H1 (cell line): ENCODE measurements at regions not wholly inside any gene's neighbourhood (a gene's known extent, or its start where the extent isn't known, plus 50 kb on each side); places are given as distances from the start of the nearest gene placed in this dataset.

ENCODE experiments used
- CTCF ChIA-PET: fragments of 300-600 bp; sonication (Branson Sonifier 250); formaldehyde crosslinking; loops from one replicate; lab custom pipeline; 2021; ENCODE audit not compliant: partially characterized antibody; lab: Charles Lee
- POLR2A ChIA-PET: fragments of 300-600 bp; sonication (Branson Sonifier 250); formaldehyde crosslinking; loops from one replicate; lab custom pipeline; 2021; ENCODE audit warnings: inconsistent platforms; ENCODE audit not compliant: partially characterized antibody; lab: Charles Lee
- DNase-seq, 2 experiments: peaks; one replicate each; pipeline versions ENCODE4 v3.0.0 to v3.0.0-alpha.2; 2010 to 2022; ENCODE audit warnings: low spot score in 2 of 2, low read depth in 1 of 2, mixed read lengths in 1 of 2
- FAIRE-seq: peaks from 2 replicates; lab custom pipeline; 2011; peaks lifted over from hg19 to GRCh38; lab: Jason Lieb, UNC
- H2AFZ ChIP-seq: 2 replicates; pipeline ENCODE4 v1.8.1; 2012; ENCODE audit warnings: low read length, inconsistent platforms
- H2AK5ac ChIP-seq: 2 replicates; pipeline ENCODE4 v1.6.1; 2013; ENCODE audit warnings: low read depth, low read length
- H2BK120ac ChIP-seq: replicated peaks from 2 replicates; pipeline ENCODE3; 2013; ENCODE audit warnings: low read depth, low read length, inconsistent platforms
- H2BK12ac ChIP-seq: 2 replicates; pipeline ENCODE4 v1.6.1; 2013; ENCODE audit warnings: low read depth, low read length
- H2BK15ac ChIP-seq: 2 replicates; pipeline ENCODE4 v1.6.1; 2013; ENCODE audit warnings: low read length
- H2BK20ac ChIP-seq: 2 replicates; pipeline ENCODE4 v1.6.1; 2013; ENCODE audit warnings: low read length
- H2BK5ac ChIP-seq: 2 replicates; pipeline ENCODE4 v1.6.1; 2013; ENCODE audit warnings: low read depth, low read length
- H3K14ac ChIP-seq: 2 replicates; pipeline ENCODE4 v1.6.1; 2013; ENCODE audit warnings: inconsistent platforms; ENCODE audit not compliant: insufficient read length
- H3K18ac ChIP-seq: 2 replicates; pipeline ENCODE4 v1.6.1; 2013; ENCODE audit warnings: low read length; ENCODE audit errors: extremely low read depth
- H3K23ac ChIP-seq: 2 replicates; pipeline ENCODE4 v1.6.1; 2013; ENCODE audit warnings: inconsistent platforms; ENCODE audit not compliant: insufficient read length
- H3K23me2 ChIP-seq: 2 replicates; pipeline ENCODE4 v1.6.1; 2013; ENCODE audit warnings: low read depth, low read length
- H3K27ac ChIP-seq: 2 replicates; pipeline ENCODE4 v1.6.1; 2011; ENCODE audit warnings: low read depth, low read length, inconsistent platforms
- H3K27me3 ChIP-seq, 4 experiments: replicated peaks in 1 of 4; 1 replicate in 1 of 4; 2 replicates in 3 of 4; pipeline versions ENCODE4 v1.6.1 to v1.8.1; 2011 to 2013; ENCODE audit warnings: low read length in 3 of 4, mild to moderate bottlenecking in 3 of 4, inconsistent platforms in 2 of 4, mixed read lengths in 2 of 4, moderate library complexity in 1 of 4; ENCODE audit not compliant: control insufficient read depth in 3 of 4, insufficient read depth in 3 of 4; ENCODE audit errors: extremely low read depth in 1 of 4
- H3K36me3 ChIP-seq, 4 experiments: 2 replicates each; pipeline versions ENCODE4 v1.6.1 to v1.8.1; 2011 to 2013; ENCODE audit warnings: mild to moderate bottlenecking in 4 of 4, low read length in 3 of 4, moderate library complexity in 2 of 4, control low read depth in 1 of 4, inconsistent platforms in 1 of 4; ENCODE audit not compliant: insufficient read depth in 4 of 4, control insufficient read depth in 2 of 4
- H3K4ac ChIP-seq: replicated peaks from 2 replicates; pipeline ENCODE3; 2013; ENCODE audit warnings: low read length, low read depth, mixed read lengths, inconsistent platforms; ENCODE audit not compliant: insufficient read length
- H3K4me1 ChIP-seq, 4 experiments: replicated peaks in 1 of 4; 1 replicate in 1 of 4; 2 replicates in 3 of 4; pipeline versions ENCODE4 v1.6.1 to v1.8.1; 2011 to 2013; ENCODE audit warnings: low read length in 3 of 4, inconsistent platforms in 2 of 4, mixed read lengths in 1 of 4; ENCODE audit not compliant: insufficient read depth in 4 of 4, control insufficient read depth in 3 of 4
- H3K4me2 ChIP-seq, 2 experiments: 2 replicates each; pipeline versions ENCODE4 v1.6.1 to v1.8.1; 2011 to 2013; ENCODE audit warnings: low read depth in 2 of 2, low read length in 2 of 2, control low read depth in 1 of 2, inconsistent platforms in 1 of 2, mild to moderate bottlenecking in 1 of 2; ENCODE audit not compliant: insufficient read depth in 1 of 2
- H3K4me3 ChIP-seq, 4 experiments: fragments of 200-600, 300-600 bp in 1 of 4; sonication (generic), shearing (Covaris generic), sonication (Bioruptor Twin) in 1 of 4; 2 replicates each; pipeline versions ENCODE4 v1.5.1 to v1.8.1; 2011 to 2016; ENCODE audit warnings: low read length in 4 of 4, low read depth in 3 of 4, control low read depth in 2 of 4, inconsistent platforms in 2 of 4, mild to moderate bottlenecking in 2 of 4, mixed read lengths in 1 of 4, moderate library complexity in 1 of 4; ENCODE audit not compliant: insufficient read depth in 2 of 4; ENCODE audit errors: extremely low read depth in 1 of 4
- H3K56ac ChIP-seq: replicated peaks from 2 replicates; pipeline ENCODE3; 2013; ENCODE audit warnings: low read depth, mild to moderate bottlenecking, mixed read lengths, low read length, inconsistent platforms; ENCODE audit not compliant: insufficient read length
- H3K79me1 ChIP-seq: 2 replicates; pipeline ENCODE4 v1.6.1; 2013; ENCODE audit warnings: low read depth, low read length, control low read depth
- H3K79me2 ChIP-seq, 2 experiments: 2 replicates each; pipeline versions ENCODE4 v1.6.1 to v1.8.1; 2012 to 2013; ENCODE audit warnings: low read length in 2 of 2, mild to moderate bottlenecking in 2 of 2, inconsistent platforms in 1 of 2; ENCODE audit not compliant: insufficient read depth in 2 of 2, control insufficient read depth in 1 of 2
- H3K9ac ChIP-seq, 4 experiments: replicated peaks in 1 of 4; 1 replicate in 1 of 4; 2 replicates in 3 of 4; pipeline versions ENCODE4 v1.6.1 to v1.8.1; 2011 to 2013; ENCODE audit warnings: low read depth in 3 of 4, low read length in 3 of 4, control low read depth in 2 of 4, mild to moderate bottlenecking in 2 of 4, moderate library complexity in 2 of 4, inconsistent platforms in 1 of 4; ENCODE audit errors: extremely low read depth in 1 of 4
- H3K9me3 ChIP-seq, 2 experiments: 2 replicates each; pipeline versions ENCODE4 v1.6.1 to v1.8.1; 2012 to 2013; ENCODE audit warnings: mild to moderate bottlenecking in 2 of 2, moderate library complexity in 2 of 2, control low read depth in 1 of 2, inconsistent platforms in 1 of 2, low read depth in 1 of 2, low read length in 1 of 2, mixed read lengths in 1 of 2; ENCODE audit not compliant: insufficient read depth in 2 of 2
- H4K20me1 ChIP-seq, 2 experiments: replicated peaks in 1 of 2; 2 replicates each; pipeline versions ENCODE3 to v1.8.1; 2011 to 2013; ENCODE audit warnings: inconsistent platforms in 2 of 2, low read length in 2 of 2, mild to moderate bottlenecking in 1 of 2; ENCODE audit not compliant: insufficient read depth in 2 of 2, control insufficient read depth in 1 of 2
- H4K5ac ChIP-seq: 2 replicates; pipeline ENCODE4 v1.6.1; 2013; ENCODE audit warnings: low read length, low read depth, mixed read lengths, inconsistent platforms; ENCODE audit not compliant: insufficient read length
- H4K8ac ChIP-seq: 2 replicates; pipeline ENCODE4 v1.8.0; 2013; ENCODE audit warnings: mild to moderate bottlenecking, moderate library complexity, low read length, inconsistent platforms; ENCODE audit not compliant: insufficient read depth; ENCODE audit errors: extremely low read depth
- H4K91ac ChIP-seq: replicated peaks from 2 replicates; pipeline ENCODE3; 2013; ENCODE audit warnings: low read length, mixed read lengths, inconsistent platforms; ENCODE audit not compliant: insufficient read length
- BCL11A ChIP-seq, 2 experiments: IDR thresholded peaks; one replicate each; pipeline ENCODE4 v1.6.1; 2011; ENCODE audit warnings: low read depth in 2 of 2, low read length in 2 of 2, mild to moderate bottlenecking in 2 of 2
- CBX8 ChIP-seq: fragments of 300-800, 300-1000 bp; sonication (generic); IDR thresholded peaks from 2 replicates; pipeline ENCODE4 v1.7.1; 2016; ENCODE audit warnings: low read depth, low read length, borderline replicate concordance
- CEBPB ChIP-seq: IDR thresholded peaks from 2 replicates; pipeline ENCODE4 v1.6.1; 2012; ENCODE audit warnings: low read depth, low read length
- CHD1 ChIP-seq: IDR thresholded peaks from 2 replicates; pipeline ENCODE4 v1.6.1; 2012; ENCODE audit warnings: low read depth, low read length, improper control_type of control experiment
- CTBP2 ChIP-seq: IDR thresholded peaks from 2 replicates; pipeline ENCODE4 v1.7.0; 2011; ENCODE audit warnings: borderline replicate concordance, mild to moderate bottlenecking, moderate library complexity, mixed read lengths, low read length; ENCODE audit not compliant: insufficient read depth, insufficient read length
- E2F6 ChIP-seq: IDR thresholded peaks from 2 replicates; pipeline ENCODE4 v1.6.1; 2012; ENCODE audit warnings: inconsistent platforms
- EP300 ChIP-seq, 2 experiments: IDR thresholded peaks; 1 replicate in 1 of 2; 2 replicates in 1 of 2; pipeline ENCODE4 v1.6.1; 2011 to 2012; ENCODE audit warnings: low read depth in 2 of 2, low read length in 2 of 2, mild to moderate bottlenecking in 2 of 2, borderline replicate concordance in 1 of 2, inconsistent platforms in 1 of 2, moderate library complexity in 1 of 2
- KDM4A ChIP-seq: IDR thresholded peaks from one replicate; pipeline ENCODE4 v1.7.1; 2012; ENCODE audit warnings: low read depth, mild to moderate bottlenecking, moderate library complexity, low read length, inconsistent platforms; ENCODE audit not compliant: severe bottlenecking
- NANOG ChIP-seq: IDR thresholded peaks from 2 replicates; pipeline ENCODE4 v1.6.1; 2011; ENCODE audit warnings: low read length, low read depth, mild to moderate bottlenecking, inconsistent platforms; ENCODE audit not compliant: insufficient read depth, poor library complexity, severe bottlenecking
- POLR2AphosphoS5 ChIP-seq: IDR thresholded peaks from 2 replicates; pipeline ENCODE4 v1.6.1; 2011; ENCODE audit warnings: low read depth, low read length
- SIX5 ChIP-seq: IDR thresholded peaks from 2 replicates; pipeline ENCODE4 v1.6.1; 2011; ENCODE audit warnings: mild to moderate bottlenecking, low read depth, low read length
- SUZ12 ChIP-seq: fragments of 200-600 bp; sonication (generic); IDR thresholded peaks from 2 replicates; pipeline ENCODE4 v1.6.1; 2012; ENCODE audit warnings: mild to moderate bottlenecking, inconsistent platforms, low read length, moderate library complexity, mixed read lengths
- TAF1 ChIP-seq: IDR thresholded peaks from 2 replicates; pipeline ENCODE4 v1.6.1; 2011; ENCODE audit warnings: mild to moderate bottlenecking, low read depth, low read length
- WGBS, 2 experiments: shearing (Covaris generic) in 1 of 2; methylation state at CpG; one replicate each; pipeline versions ENCODE4 v1.1.6 to v1.1.7; 2013 to 2015; ENCODE audit warnings: low lambda C conversion rate in 2 of 2, mixed read lengths in 2 of 2, inconsistent platforms in 1 of 2, low coverage in 1 of 2, missing lambda C conversion rate in 1 of 2; ENCODE audit not compliant: insufficient replicate concordance in 2 of 2, insufficient coverage in 1 of 2, insufficient read length in 1 of 2; ENCODE audit errors: extremely low coverage in 1 of 2, missing lambda C conversion rate in 1 of 2; 5-methylcytosine and 5-hydroxymethylcytosine counted together

DNA sequence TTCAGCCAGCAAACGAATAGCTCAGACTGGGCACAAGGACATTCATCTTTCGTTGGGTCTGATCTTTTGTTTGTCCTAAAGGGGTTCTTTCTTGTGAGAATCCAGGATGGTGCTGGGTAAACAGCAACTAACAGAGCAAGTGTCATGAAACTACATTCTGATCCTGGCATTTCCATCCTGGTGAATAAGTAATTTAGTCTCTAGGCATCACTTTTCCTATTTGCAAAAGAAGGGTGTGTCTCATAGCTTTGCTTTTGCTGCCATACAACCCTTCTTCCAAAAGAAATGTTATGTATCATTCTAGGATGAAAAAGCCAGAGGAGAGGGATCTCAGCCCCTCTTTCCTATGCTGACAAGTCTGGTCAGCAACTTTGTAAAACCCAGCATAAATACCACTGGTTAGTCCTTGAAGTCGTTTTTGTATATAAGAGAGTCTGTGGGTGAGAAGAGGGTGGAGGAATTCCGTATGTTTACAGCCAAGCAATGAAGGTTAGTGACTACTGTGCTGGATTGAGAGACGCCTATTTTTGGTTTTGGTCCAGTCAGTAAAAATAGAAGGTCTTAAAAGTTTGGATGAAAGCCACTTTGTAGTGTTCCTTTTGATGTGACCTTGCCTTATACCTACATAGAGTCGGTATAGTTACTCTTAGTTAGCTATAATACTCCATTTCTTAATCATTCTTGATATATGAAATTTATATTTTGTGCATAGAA lies 88.4 kb upstream of the SLC25A13 start:
- Histone ChIP-seq H3K9ac (no peak overlapping the region), H2BK15ac (no peak overlapping the region), H4K20me1 (no peaks in the 10 kb centered on the region), H3K79me1 (no peaks in the 10 kb centered on the region), H3K4me2 (no peak overlapping the region), H2BK12ac (no peak overlapping the region), H3K27me3 (no peaks in the 10 kb centered on the region; a peak in 1 of 7 replicates), H4K5ac (no peak overlapping the region), H3K23me2 (no peaks in the 10 kb centered on the region), H3K79me2 (no peaks in the 10 kb centered on the region), H3K23ac (no peak overlapping the region), H3K4me3 (no peak overlapping the region), H4K91ac (no peak overlapping the region), H3K4me1 (peaks cover 0 to under 1% (median under 1%) of the 10 kb centered on the region in 4 experiments; a peak in 2 of 7 replicates), H2BK120ac (no peak overlapping the region), H2AFZ (no peak overlapping the region), H3K56ac (no peak overlapping the region), H2AK5ac (no peak overlapping the region), H3K4ac (no peak overlapping the region), H3K18ac (no peak overlapping the region), H3K27ac (no peak overlapping the region), H2BK5ac (no peak overlapping the region), H4K8ac (no peak overlapping the region), H3K36me3 (no peaks in the 10 kb centered on the region), H3K14ac (no peak overlapping the region), H2BK20ac (no peak overlapping the region), H3K9me3 (no peaks in the 10 kb centered on the region)
- POLR2A ChIA-PET, result no interaction called here
- DNase-seq (no peak), FAIRE-seq (no peak)
- CTCF ChIA-PET, result no interaction called here
- TF ChIP-seq NANOG, result no peak
- TF ChIP-seq BCL11A (IDR thresholded peaks at IDR 0.05; ENCODE audit: low read depth in 2 of 2, low read length in 2 of 2), result no peak
- no peak for TF ChIP-seq TAF1
- TF ChIP-seq KDM4A, result no peak
- TF ChIP-seq SIX5, result no peak
- no peak for TF ChIP-seq CEBPB
- no peak for TF ChIP-seq EP300 (IDR thresholded peaks at IDR 0.05; ENCODE audit: borderline replicate concordance in 1 of 2, low read depth in 2 of 2, low read length in 2 of 2)
- no peak for TF ChIP-seq CHD1
- no peak for TF ChIP-seq POLR2AphosphoS5
- TF ChIP-seq CBX8, result no peak
- TF ChIP-seq CTBP2, result no peak
- TF ChIP-seq E2F6, result no peak
- no peak for TF ChIP-seq SUZ12
- 92% methylated on average over 6 of the region's 6 CpGs; no CpG with 5 or more reads in 1 of the 2 experiments for WGBS, 2 experiments
